ENCODE measurements at regions not wholly inside any gene's neighbourhood (a gene's known extent, or its start where the extent isn't known, plus 50 kb on each side); places are given as distances from the start of the nearest gene placed in this dataset.

DNA sequence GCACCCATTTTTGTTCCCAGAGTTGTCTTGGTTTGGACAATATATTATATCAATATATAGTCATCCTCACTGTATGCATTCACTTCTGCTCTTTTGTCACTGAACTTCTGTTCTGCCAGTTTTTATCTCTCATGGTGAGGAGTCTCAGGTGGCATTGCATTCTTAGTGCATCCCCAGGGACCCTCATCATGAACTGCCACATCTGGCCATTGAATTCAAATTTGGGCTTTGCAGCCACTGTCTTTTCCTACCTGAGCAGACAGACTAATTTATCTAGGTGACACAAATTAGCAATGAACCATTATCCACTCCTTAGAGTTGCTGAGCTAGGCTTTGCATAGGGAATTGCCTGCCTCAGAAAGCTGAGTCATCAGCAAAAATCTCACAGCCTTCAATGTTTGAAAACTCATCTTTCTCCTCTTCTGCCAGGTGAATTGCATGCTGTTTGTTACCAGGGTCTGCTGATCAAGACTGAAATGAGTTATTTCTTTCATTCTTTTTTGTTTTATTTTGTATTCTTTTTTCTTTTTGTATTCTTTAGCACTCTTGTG, 316.8 kb upstream of the MTPN start:
- TF ChIP-seq GATA3 (IDR thresholded peaks at IDR 0.05; ENCODE audit: low read depth, low read length), result no peak
- no peak for TF ChIP-seq GATA2 (IDR thresholded peaks at IDR 0.05; ENCODE audit: low read depth, low read length)

Measured in SH-SY5Y (cell line).